Esophagus squamous epithelium (tissue), 5 donors: ENCODE measurements at regions not wholly inside any gene's neighbourhood (a gene's known extent, or its start where the extent isn't known, plus 50 kb on each side); places are given as distances from the start of the nearest gene placed in this dataset.

Experiments
- DNase-seq: peaks from one replicate; lab custom pipeline; 2025; lab: John Stamatoyannopoulos, UW
- H3K27ac ChIP-seq, 4 donors: fragments of 200-600 bp; sonication (generic); one replicate each; pipeline ENCODE4 v1.5.1; 2016 to 2019; ENCODE audit warnings: mild to moderate bottlenecking in 1 of 4
- H3K27me3 ChIP-seq, 4 donors: fragments of 200-600 bp; sonication (generic); 1 replicate in 3 of 4; 2 replicates in 1 of 4; pipeline versions ENCODE4 v1.5.1 to v1.6.0; 2017 to 2021; ENCODE audit warnings: antibody characterized with exemption in 1 of 4
- H3K36me3 ChIP-seq, 3 donors: fragments of 200-600 bp; sonication (generic); one replicate each; pipeline ENCODE4 v1.5.1; 2016 to 2019
- H3K4me1 ChIP-seq, 3 donors: fragments of 200-600 bp; sonication (generic); one replicate each; pipeline ENCODE4 v1.5.1; 2017 to 2019
- H3K4me3 ChIP-seq, 4 donors: fragments of 200-600 bp; sonication (generic); 1 replicate in 3 of 4; 2 replicates in 1 of 4; pipeline ENCODE4 v1.5.1; 2016 to 2019; ENCODE audit warnings: mild to moderate bottlenecking in 2 of 4, moderate library complexity in 1 of 4
- H3K9me3 ChIP-seq, 3 donors: fragments of 200-600 bp; sonication (generic); one replicate each; pipeline ENCODE4 v1.5.1; 2016 to 2019
- CTCF ChIP-seq, 6 experiments: fragments of 450-650 bp in 4 of 6; fragments of 200-600 bp in 2 of 6; sonication (generic) in 2 of 6; IDR thresholded peaks; one replicate each; pipeline ENCODE4 v1.5.1; 2016 to 2019; ENCODE audit warnings: antibody characterized with exemption in 6 of 6, mild to moderate bottlenecking in 4 of 6, moderate library complexity in 4 of 6
- POLR2A ChIP-seq, 4 donors: fragments of 450-650 bp; IDR thresholded peaks; one replicate each; pipeline ENCODE4 v1.6.1; 2017; ENCODE audit warnings: antibody characterized with exemption in 4 of 4, mild to moderate bottlenecking in 4 of 4, moderate library complexity in 3 of 4
- WGBS, 2 donors: methylation state at CpG; one replicate each; pipeline ENCODE4 v1.1.5; 2018; 5-methylcytosine and 5-hydroxymethylcytosine counted together
- intact Hi-C: fragments of 100-400 bp; cut with DNase I; formaldehyde crosslinking; loops from one replicate; pipeline ENCODE4 v1.15.0; 2022
- donor health status: DM: yes; HTN: yes; CAD: no.

- Histone ChIP-seq H3K9me3 (no peaks in the 10 kb centered on the region), H3K4me1 (peaks cover 0 to 21% (median 12%) of the 10 kb centered on the region in 3 donors), H3K4me3 (no peak overlapping the region), H3K27ac (no peak overlapping the region), H3K36me3 (no peaks in the 10 kb centered on the region), H3K27me3 (peaks cover 0 to 25% (median 0%) of the 10 kb centered on the region in 4 donors)
- TF ChIP-seq CTCF (IDR thresholded peaks at IDR 0.05), result peak; percentile 29 to 74 (median 66)
- no peak for TF ChIP-seq POLR2A (IDR thresholded peaks at IDR 0.05)
- intact Hi-C loops, result loop anchor here (10.0 kb wide), 1 partner anchor 262 kb away; no protein-coding TSS in a partner anchor
- DNase-seq, result no peak
- 9 to 11% methylated on average over 9 to 11 of the region's 11 CpGs for WGBS, 2 donors
Observed at GRCh38 chr4:57426779-57427395, 316.7 kb upstream of the IGFBP7 start.

DNA sequence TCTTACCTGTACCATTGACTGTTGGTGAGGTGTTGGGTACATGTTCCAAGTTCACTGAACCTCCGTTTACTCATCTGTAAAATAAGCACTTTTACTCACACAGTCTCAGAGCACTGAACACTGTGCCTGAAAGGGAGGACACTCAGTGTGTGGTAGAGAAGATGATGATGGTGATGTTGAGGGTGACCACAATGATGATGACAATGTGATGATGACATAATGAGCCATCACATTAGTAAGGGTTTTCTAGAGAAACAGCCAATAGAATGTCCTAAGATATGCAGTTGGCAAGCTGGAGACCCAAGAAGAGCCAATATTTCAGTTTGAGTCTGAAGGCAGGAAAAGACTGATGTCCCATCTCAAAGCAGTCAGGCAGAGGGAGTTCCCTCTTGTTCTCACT, 315.4 kb upstream of the IGFBP7 start:
- no peak for DNase-seq
- TF ChIP-seq CTCF (IDR thresholded peaks at IDR 0.05), result no peak
- TF ChIP-seq POLR2A (IDR thresholded peaks at IDR 0.05), result no peak

GRCh38 chr4:57424232-57424897, 314.2 kb upstream of the IGFBP7 start:
- 14 to 23% methylated on average over 6 of the region's 6 CpGs for WGBS, 2 donors
- intact Hi-C loops, result loop anchor here (10.0 kb wide), 1 partner anchor 260 kb away; no protein-coding TSS in a partner anchor
- peak overlapping the region in 2 of 4 donors; percentile 0 to 23 for H3K27ac ChIP-seq
- H3K4me1 ChIP-seq, result peaks cover 0 to 21% (median 12%) of the 10 kb centered on the region in 3 donors
- H3K4me3 ChIP-seq, result no peak overlapping the region
- TF ChIP-seq POLR2A (IDR thresholded peaks at IDR 0.05) (no peak), CTCF (IDR thresholded peaks at IDR 0.05) (no peak)
- peaks cover 0 to 19% (median 0%) of the 10 kb centered on the region in 4 donors for H3K27me3 ChIP-seq
- no peaks in the 10 kb centered on the region for H3K9me3 ChIP-seq
- no peak for DNase-seq
- no peaks in the 10 kb centered on the region for H3K36me3 ChIP-seq

More for the DNA sequence above, 315.4 kb upstream of the IGFBP7 start:
- Histone ChIP-seq H3K4me1 (peaks cover 0 to 21% (median 12%) of the 10 kb centered on the region in 3 donors), H3K9me3 (no peaks in the 10 kb centered on the region), H3K27ac (no peak overlapping the region), H3K4me3 (no peak overlapping the region), H3K36me3 (no peaks in the 10 kb centered on the region), H3K27me3 (peaks cover 0 to 25% (median 0%) of the 10 kb centered on the region in 4 donors)
- intact Hi-C loops, result loop anchor here (10.0 kb wide), 1 partner anchor 261 kb away; no protein-coding TSS in a partner anchor
- WGBS, 2 donors, result 63 to 85% methylated on average over 1 of the region's 1 CpG

DNA sequence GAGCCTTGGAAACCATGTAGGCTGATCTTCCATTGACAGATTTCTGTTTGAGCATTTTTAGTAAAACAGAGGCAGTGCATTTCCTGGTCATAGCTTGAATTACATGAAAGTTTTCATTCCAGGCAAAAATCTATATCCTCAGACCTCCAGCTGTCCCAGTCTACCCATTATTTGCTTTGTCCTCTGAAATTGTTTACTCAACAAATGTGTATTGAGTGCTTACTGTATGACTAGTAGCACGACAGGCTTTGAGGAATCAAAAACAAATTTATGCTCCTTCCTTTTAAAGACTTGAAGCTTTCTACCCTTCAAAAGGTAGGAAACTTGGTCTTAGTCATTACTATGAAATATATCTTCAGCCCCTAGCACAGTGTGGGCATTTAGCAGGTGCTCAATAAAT, 307.9 kb upstream of the IGFBP7 start:
- TF ChIP-seq CTCF (IDR thresholded peaks at IDR 0.05) (no peak), POLR2A (IDR thresholded peaks at IDR 0.05) (no peak)
- intact Hi-C loops, result no loop called here
- Histone ChIP-seq H3K36me3 (no peaks in the 10 kb centered on the region), H3K4me1 (no peaks in the 10 kb centered on the region), H3K27ac (no peak overlapping the region), H3K4me3 (no peak overlapping the region), H3K9me3 (no peaks in the 10 kb centered on the region), H3K27me3 (peaks cover 0 to 12% (median 0%) of the 10 kb centered on the region in 4 donors)
- WGBS, 2 donors, result 55 to 59% methylated on average over 1 of the region's 1 CpG
- no peak for DNase-seq
